Erythroblast (primary cell): ENCODE measurements at regions not wholly inside any gene's neighbourhood (a gene's known extent, or its start where the extent isn't known, plus 50 kb on each side); places are given as distances from the start of the nearest gene placed in this dataset.
"Not testable (repeated sequence)": the region's sequence is repeated elsewhere in the genome, so short reads cannot be mapped to it uniquely, and the experiment has no call there.

Experiments used
- DNase-seq, 2 experiments: peaks; one replicate each; lab custom pipeline; 2025; lab: John Stamatoyannopoulos, UW
- GATA1 ChIP-seq: IDR thresholded peaks from 2 replicates; pipeline ENCODE4 v1.6.1; 2011; ENCODE audit warnings: low read depth, mild to moderate bottlenecking, control low read depth, low read length, moderate library complexity
- POLR2A ChIP-seq: IDR thresholded peaks from 2 replicates; pipeline ENCODE4 v1.6.1; 2011; ENCODE audit warnings: mild to moderate bottlenecking, low read length

DNA sequence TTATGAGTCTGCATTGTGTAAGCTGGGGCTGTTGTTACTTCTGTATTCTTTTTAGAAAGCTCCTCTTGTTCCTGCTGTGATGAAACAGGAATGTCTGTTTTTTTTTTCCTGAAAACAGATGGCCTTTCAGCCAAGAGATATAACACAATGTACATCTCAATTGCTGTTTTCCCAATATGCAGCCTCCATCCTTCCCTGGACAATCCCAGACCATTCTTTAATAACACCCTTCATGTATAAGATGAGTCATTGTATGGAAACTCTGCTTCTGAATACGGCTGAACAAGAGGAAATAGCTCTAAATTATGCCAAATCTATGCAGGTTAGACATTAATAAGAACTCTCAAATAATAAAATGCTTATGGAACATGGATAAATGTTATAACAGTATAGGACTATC lies 60.2 kb upstream of the LRRC4C start:
- TF ChIP-seq POLR2A (no peak), GATA1 (no peak)
- DNase-seq, result no peak

DNA sequence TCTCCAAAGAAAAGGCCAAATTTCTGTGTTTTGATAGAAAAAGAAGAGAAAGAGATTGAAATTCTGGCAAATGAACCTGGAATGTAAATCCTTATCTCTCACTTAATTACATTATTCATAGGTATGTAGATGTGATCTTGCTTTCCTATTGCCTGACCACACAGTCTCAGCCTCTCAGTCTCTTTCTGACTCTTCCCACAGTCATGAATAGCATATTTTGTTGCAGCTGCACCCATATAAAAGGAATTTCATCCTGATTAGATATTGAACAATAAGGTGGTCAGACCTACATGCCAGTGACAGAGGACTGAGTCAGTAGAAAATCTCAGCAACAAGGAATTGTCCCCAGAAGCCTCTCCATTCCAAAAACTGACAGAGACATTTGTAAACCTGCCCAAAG lies 62.9 kb upstream of the LRRC4C start:
- no peak for DNase-seq
- TF ChIP-seq GATA1, result no peak
- no peak for TF ChIP-seq POLR2A

DNA sequence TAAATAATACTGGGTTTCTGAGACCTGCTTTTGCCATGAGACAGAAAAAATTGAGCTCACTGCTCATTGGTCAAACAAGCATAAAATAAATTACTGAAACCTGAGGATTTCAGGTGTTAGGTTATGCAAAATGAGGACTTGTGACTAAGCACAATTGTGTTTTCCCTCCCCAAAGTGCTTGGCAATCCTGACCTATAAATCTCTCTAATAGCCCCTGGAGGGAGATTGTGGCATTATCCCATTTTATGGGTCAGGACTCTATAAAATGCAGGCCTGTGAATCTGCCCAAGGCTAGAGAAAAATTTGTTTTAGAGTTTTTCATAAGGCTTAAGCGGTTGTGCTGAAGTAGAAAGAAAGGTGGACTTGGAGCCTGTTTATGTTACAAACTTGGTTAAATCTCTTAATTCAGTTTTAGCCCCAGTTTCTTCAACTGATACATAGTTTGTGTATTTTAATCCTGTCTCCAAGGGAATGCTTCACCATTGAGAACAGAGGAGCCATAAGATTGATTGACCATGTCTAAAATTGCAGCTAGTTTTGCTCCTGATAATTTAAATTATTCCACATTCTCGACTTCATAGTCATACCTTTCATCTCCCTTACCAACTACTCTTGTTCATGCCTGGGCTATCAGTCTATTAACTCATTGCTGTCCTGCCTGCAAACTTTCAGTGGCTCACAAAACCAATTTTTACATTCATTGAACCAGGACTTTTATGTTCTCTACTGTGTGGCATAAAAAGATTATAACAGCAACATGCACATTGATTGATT lies 63.6 kb upstream of the LRRC4C start:
- TF ChIP-seq GATA1 (no peak), POLR2A (no peak)
- DNase-seq, result no peak

GRCh38 chr11:41527530-41527929 lies 68.1 kb upstream of the LRRC4C start:
- TF ChIP-seq POLR2A (no peak), GATA1 (no peak)
- no peak for DNase-seq

- TF ChIP-seq GATA1 (no peak), POLR2A (no peak)
These were observed 73.0 kb upstream of the LRRC4C start for GRCh38 chr11:41532413-41532812.

DNA sequence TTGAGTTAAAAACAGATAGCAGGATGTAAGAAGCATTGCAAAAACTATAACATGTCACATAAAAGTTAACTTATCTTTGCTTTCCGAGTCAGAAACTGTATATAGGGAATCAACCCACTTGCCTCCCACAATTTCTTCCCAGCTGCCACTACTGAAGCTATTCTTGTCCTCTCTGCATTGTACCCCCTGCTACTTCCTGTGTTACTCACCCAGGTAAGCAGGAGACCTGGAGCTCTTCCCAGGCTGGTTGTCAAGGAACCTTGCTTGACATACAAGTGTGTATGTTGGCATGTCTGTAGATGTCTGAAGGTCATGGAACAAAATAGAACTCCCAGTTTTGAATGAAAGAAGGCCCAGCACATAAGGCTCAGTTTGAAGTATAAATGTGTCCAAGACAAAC lies 74.3 kb upstream of the LRRC4C start:
- no peak for TF ChIP-seq POLR2A
- no peak for TF ChIP-seq GATA1
- DNase-seq, result no peak

More at GRCh38 chr11:41532413-41532812, 73.0 kb upstream of the LRRC4C start:
- DNase-seq, result no peak

- DNase-seq, result no peak
- no peak for TF ChIP-seq GATA1
These were observed 74.9 kb upstream of the LRRC4C start for GRCh38 chr11:41534391-41534790.

DNA sequence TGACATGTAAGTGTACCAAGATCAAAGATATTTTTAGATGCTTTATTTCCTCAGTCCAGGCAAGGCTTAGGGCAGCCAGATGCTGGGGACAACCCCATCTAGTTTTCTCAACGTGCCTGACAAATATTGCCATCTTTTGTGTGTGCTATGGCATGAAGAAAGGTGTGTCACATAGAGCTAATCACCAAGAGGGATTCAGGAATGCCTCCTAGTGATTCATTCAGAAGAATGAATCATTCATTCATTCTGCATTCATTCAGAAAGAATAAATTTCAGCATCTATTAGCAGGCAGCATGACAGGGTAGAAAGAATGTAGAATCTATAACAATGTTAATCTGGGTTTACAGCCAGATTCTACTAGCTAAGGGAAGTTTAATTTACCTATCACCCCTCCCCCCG lies 75.4 kb upstream of the LRRC4C start:
- TF ChIP-seq POLR2A (no peak), GATA1 (no peak)

DNA sequence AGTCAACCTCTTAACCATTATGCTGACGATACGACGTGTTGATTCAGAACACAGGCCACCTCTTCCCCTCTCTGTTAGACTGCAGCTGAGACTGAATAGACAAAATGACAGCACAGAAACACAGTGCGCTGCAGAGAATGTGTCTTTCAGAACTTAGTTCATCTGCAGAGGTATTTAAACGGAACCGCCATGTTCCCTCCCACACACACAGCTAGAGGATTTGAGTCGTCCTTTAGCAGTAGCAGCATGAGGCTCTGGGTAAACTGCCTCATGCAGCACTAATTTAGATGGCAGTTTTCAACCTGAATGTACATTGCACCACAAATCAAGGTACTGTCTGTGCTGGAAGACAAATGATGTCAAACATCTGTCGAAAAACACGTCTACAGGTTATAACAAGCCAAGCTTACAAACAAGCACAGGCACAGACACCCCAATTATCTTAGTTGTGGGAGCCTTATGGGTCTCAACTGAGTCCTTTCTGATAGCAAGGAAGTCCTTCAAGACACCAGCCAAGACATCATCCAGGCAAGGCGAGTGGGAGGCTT lies 76.6 kb upstream of the LRRC4C start:
- TF ChIP-seq GATA1, result no peak
- no peak for DNase-seq

More for the DNA sequence above, 75.4 kb upstream of the LRRC4C start:
- DNase-seq, result no peak

DNA sequence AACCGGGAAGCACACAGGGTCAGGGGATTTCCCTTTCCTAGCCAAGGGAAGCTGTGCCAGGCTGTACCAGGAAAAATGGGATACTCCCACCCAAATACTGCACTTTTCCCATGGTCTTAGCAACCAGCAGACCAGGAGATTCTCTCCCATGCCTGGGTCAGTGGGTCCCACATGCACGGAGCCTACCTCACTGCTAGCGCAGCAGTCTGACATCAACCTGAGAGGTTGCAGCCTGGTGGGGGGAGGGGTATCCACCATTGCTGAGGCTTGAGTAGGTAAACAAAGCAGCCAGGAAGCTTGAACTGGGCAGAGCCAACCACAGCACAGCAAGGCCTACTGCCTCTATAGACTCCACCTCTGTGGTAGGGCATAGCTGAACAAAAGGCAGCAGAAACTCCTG lies 85.5 kb upstream of the LRRC4C start:
- DNase-seq, result not testable (repeated sequence)

DNA sequence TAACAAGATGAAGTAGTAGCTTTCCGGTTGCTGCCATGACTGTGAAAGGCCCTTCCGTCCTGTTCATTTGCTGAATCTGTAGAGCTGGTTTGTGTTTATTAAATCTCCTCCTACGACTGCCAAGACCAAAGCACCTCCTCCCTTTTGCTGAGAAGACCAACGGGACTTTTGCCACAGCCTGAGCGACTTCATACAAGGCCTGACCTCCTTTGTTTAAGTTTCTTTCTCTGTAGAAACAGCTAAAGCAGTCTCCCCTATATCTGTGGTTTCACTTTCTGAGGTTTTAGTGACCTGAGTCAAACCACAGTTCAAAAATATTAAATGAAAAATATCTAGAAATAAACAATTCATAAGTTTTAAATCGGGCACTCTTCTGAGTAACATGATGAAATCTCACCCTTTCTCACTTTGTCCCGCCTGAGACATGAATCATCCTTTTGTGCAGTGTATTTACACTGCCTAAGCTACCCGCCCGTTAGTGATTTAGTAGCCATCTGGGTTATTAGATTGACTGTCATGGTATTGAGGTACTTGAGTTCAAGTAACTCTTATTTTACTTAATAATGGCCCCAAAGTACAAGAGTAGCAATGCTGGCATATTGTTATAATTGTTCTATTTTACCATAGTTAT lies 119.1 kb upstream of the LRRC4C start:
- TF ChIP-seq GATA1 (no peak), POLR2A (no peak)
- DNase-seq, result no peak

GRCh38 chr11:41579546-41579945 lies 120.1 kb upstream of the LRRC4C start:
- DNase-seq, result no peak
- TF ChIP-seq GATA1, result no peak
- TF ChIP-seq POLR2A, result no peak

GRCh38 chr11:41609511-41609910 lies 150.1 kb upstream of the LRRC4C start:
- no peak for DNase-seq
- TF ChIP-seq GATA1, result no peak
- no peak for TF ChIP-seq POLR2A

DNA sequence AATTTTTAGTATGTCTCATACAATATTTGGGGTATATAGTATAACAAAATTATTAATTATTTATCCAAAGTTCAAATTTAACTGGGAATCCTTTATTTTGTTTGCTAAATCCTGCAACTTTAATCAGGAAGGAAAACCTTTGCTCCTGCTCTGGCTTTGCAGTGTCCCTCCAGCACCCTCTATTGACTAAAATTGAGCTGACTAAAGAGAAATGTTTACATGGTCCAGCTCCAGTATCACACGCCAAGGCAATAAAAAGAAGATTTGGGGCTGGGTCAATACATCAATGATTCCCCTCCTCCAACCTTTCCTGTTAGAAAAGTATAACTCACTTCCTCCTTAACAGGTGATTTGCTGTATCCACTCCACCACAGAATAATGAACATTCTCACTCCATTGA lies 153.0 kb upstream of the LRRC4C start:
- TF ChIP-seq POLR2A, result no peak
- TF ChIP-seq GATA1, result no peak
- no peak for DNase-seq
